B cell (primary cell): ENCODE measurements at regions not wholly inside any gene's neighbourhood (a gene's known extent, or its start where the extent isn't known, plus 50 kb on each side); places are given as distances from the start of the nearest gene placed in this dataset.

ENCODE experiments used
- ATAC-seq: fragments of 200-7000 bp; cut with Tn5 transposase; one replicate; pipeline ENCODE4 v1.10.0; 2021; ENCODE audit warnings: low read depth, mild to moderate bottlenecking, moderate number of reproducible peaks, moderate library complexity
- CTCF ChIA-PET: fragments of 350-600 bp; sonication (Branson Sonifier 250); formaldehyde crosslinking; loops from one replicate; lab custom pipeline; 2021; ENCODE audit warnings: antibody characterized with exemption, inconsistent platforms; lab: Charles Lee
- POLR2A ChIA-PET: fragments of 350-600 bp; sonication (Branson Sonifier 250); formaldehyde crosslinking; loops from one replicate; lab custom pipeline; 2021; ENCODE audit warnings: antibody characterized with exemption; lab: Charles Lee
- DNase-seq: peaks from one replicate; pipeline ENCODE4 v3.0.0; 2013
- H2AFZ ChIP-seq: 2 replicates; pipeline ENCODE4 v1.6.1; 2012; ENCODE audit warnings: mild to moderate bottlenecking, low read depth, low read length; ENCODE audit not compliant: insufficient read depth, poor library complexity, severe bottlenecking
- H3K27ac ChIP-seq, 2 donors: 1 replicate in 1 of 2; 2 replicates in 1 of 2; pipeline ENCODE4 v1.5.1; 2012 to 2013; ENCODE audit warnings: low read length in 2 of 2, mild to moderate bottlenecking in 2 of 2, moderate library complexity in 1 of 2
- H3K27me3 ChIP-seq, 4 experiments: fragments of 200-600 bp in 1 of 4; sonication (generic) in 1 of 4; replicated peaks in 1 of 4; 1 replicate in 2 of 4; 2 replicates in 2 of 4; pipeline versions ENCODE4 v1.6.1 to v1.7.0; 2013 to 2016; ENCODE audit warnings: low read length in 3 of 4, mild to moderate bottlenecking in 2 of 4, mixed read lengths in 1 of 4, moderate library complexity in 1 of 4; ENCODE audit not compliant: insufficient read depth in 4 of 4, control insufficient read depth in 3 of 4; ENCODE audit errors: control extremely low read depth in 1 of 4
- H3K36me3 ChIP-seq, 2 experiments: replicated peaks in 1 of 2; 1 replicate in 1 of 2; 2 replicates in 1 of 2; pipeline versions ENCODE4 v1.6.1 to v1.7.1; 2013; ENCODE audit warnings: low read length in 1 of 2; ENCODE audit not compliant: insufficient read depth in 2 of 2, control insufficient read depth in 1 of 2; ENCODE audit errors: control extremely low read depth in 1 of 2, extremely low read depth in 1 of 2
- H3K4me1 ChIP-seq, 2 donors: fragments of 200-600 bp in 1 of 2; sonication (generic) in 1 of 2; 1 replicate in 1 of 2; 2 replicates in 1 of 2; pipeline versions ENCODE4 v1.5.1 to v1.6.1; 2013 to 2017; ENCODE audit warnings: low read length in 2 of 2; ENCODE audit not compliant: control insufficient read depth in 2 of 2, insufficient read depth in 2 of 2
- H3K4me2 ChIP-seq: replicated peaks from 2 replicates; pipeline ENCODE3; 2012; ENCODE audit warnings: mild to moderate bottlenecking, low read depth, low read length; ENCODE audit not compliant: poor library complexity, severe bottlenecking
- H3K4me3 ChIP-seq, 5 experiments: fragments of 200-600 bp in 1 of 5; sonication (generic) in 1 of 5; 1 replicate in 3 of 5; 2 replicates in 2 of 5; pipeline versions ENCODE4 v1.5.1 to v1.7.0; 2011 to 2016; ENCODE audit warnings: low read length in 4 of 5, mild to moderate bottlenecking in 4 of 5, low read depth in 2 of 5, control low read depth in 1 of 5, moderate library complexity in 1 of 5; ENCODE audit not compliant: insufficient read depth in 1 of 5; ENCODE audit errors: control extremely low read depth in 1 of 5, extremely low read depth in 1 of 5
- H3K79me2 ChIP-seq: fragments of 200-600 bp; sonication (generic); one replicate; pipeline ENCODE4 v1.6.0; 2016; ENCODE audit warnings: low read length; ENCODE audit not compliant: control insufficient read depth, insufficient read depth
- H3K9ac ChIP-seq: fragments of 200-600 bp; sonication (generic); 2 replicates; pipeline ENCODE4 v1.6.1; 2017; ENCODE audit warnings: mild to moderate bottlenecking, low read length, moderate library complexity
- H3K9me3 ChIP-seq, 3 donors: one replicate each; pipeline versions ENCODE4 v1.6.1 to v1.7.1; 2013; ENCODE audit warnings: low read length in 2 of 3; ENCODE audit not compliant: control insufficient read depth in 2 of 3, insufficient read depth in 1 of 3; ENCODE audit errors: control extremely low read depth in 1 of 3
- H4K20me1 ChIP-seq: 2 replicates; pipeline ENCODE4 v1.6.0; 2012; ENCODE audit warnings: mild to moderate bottlenecking, low read length; ENCODE audit not compliant: insufficient read depth, control insufficient read depth, poor library complexity, severe bottlenecking
- H3K27ac Mint-ChIP-seq: one replicate; pipeline ENCODE4 v1.8.0; 2021; ENCODE audit warnings: mixed read lengths
- H3K27me3 Mint-ChIP-seq: one replicate; pipeline ENCODE4 v1.8.0; 2021; ENCODE audit warnings: mixed read lengths
- H3K4me1 Mint-ChIP-seq: one replicate; pipeline ENCODE4 v1.8.0; 2021; ENCODE audit warnings: mixed read lengths
- H3K4me3 Mint-ChIP-seq: one replicate; pipeline ENCODE4 v1.8.0; 2021; ENCODE audit warnings: mixed read lengths
- H3K9me3 Mint-ChIP-seq: one replicate; pipeline ENCODE4 v1.8.0; 2022; ENCODE audit warnings: mixed read lengths; ENCODE audit not compliant: insufficient read depth
- EZH2 ChIP-seq: IDR thresholded peaks from 2 replicates; pipeline ENCODE4 v1.6.1; 2012; ENCODE audit warnings: borderline replicate concordance, low read depth, mild to moderate bottlenecking, moderate library complexity, low read length; ENCODE audit not compliant: insufficient read depth, poor library complexity, severe bottlenecking
- WGBS: methylation state at CpG from one replicate; pipeline ENCODE4 v1.1.5; 2013; ENCODE audit warnings: missing lambda C conversion rate; ENCODE audit not compliant: insufficient coverage; 5-methylcytosine and 5-hydroxymethylcytosine counted together
- intact Hi-C: fragments of 100-400 bp; cut with micrococcal nuclease; formaldehyde crosslinking; loops from one replicate; pipeline ENCODE4 v1.10.0; 2022
- TF ChIP-seq, protein P1 (sequence below): fragments of 200-600 bp; IDR thresholded peaks from one replicate; pipeline ENCODE4 v1.8.0; 2022; ENCODE audit warnings: antibody characterized with exemption, mild to moderate bottlenecking

DNA sequence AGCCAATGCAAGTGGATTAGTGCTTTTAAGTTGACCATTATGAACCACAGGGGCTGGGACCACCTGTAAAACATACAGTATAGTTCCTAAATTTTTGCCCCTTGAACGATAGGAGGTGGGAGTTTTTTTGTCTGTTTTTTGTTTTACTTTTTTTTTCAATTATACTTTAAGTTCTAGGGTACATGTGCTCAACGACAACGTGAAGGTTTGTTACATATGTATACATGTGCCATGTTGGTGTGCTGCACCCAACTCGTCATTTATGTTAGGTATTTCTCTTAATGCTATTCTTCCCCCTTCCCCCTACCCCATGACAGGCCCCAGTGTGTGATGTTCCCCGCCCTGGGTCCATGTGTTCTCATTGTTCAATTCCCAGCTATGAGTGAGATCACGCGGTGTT is 1797.9 kb upstream of the PIK3C3 start:
- H3K27me3 ChIP-seq = no peaks in the 10 kb centered on the region
- no peaks in the 10 kb centered on the region for H3K4me1 ChIP-seq
- H3K9me3 ChIP-seq = no peaks in the 10 kb centered on the region
- POLR2A ChIA-PET = no interaction called here
- ATAC-seq (no peak), DNase-seq (no peak)
- intact Hi-C loops = no loop called here
- no peaks in the 10 kb centered on the region for H3K4me1 Mint-ChIP-seq
- H3K4me2 ChIP-seq = no peak overlapping the region
- H3K27ac Mint-ChIP-seq = no peak overlapping the region
- H3K79me2 ChIP-seq = no peaks in the 10 kb centered on the region
- no peak overlapping the region for H3K4me3 ChIP-seq
- no peaks in the 10 kb centered on the region for H3K9me3 Mint-ChIP-seq
- WGBS = no CpG with 5 or more reads among the region's 7 CpGs
- H3K27ac ChIP-seq = no peak overlapping the region
- no peaks in the 10 kb centered on the region for H4K20me1 ChIP-seq
- H3K36me3 ChIP-seq = no peaks in the 10 kb centered on the region
- no peak overlapping the region for H2AFZ ChIP-seq
- H3K4me3 Mint-ChIP-seq = no peak overlapping the region
- TF ChIP-seq, protein P1, sequence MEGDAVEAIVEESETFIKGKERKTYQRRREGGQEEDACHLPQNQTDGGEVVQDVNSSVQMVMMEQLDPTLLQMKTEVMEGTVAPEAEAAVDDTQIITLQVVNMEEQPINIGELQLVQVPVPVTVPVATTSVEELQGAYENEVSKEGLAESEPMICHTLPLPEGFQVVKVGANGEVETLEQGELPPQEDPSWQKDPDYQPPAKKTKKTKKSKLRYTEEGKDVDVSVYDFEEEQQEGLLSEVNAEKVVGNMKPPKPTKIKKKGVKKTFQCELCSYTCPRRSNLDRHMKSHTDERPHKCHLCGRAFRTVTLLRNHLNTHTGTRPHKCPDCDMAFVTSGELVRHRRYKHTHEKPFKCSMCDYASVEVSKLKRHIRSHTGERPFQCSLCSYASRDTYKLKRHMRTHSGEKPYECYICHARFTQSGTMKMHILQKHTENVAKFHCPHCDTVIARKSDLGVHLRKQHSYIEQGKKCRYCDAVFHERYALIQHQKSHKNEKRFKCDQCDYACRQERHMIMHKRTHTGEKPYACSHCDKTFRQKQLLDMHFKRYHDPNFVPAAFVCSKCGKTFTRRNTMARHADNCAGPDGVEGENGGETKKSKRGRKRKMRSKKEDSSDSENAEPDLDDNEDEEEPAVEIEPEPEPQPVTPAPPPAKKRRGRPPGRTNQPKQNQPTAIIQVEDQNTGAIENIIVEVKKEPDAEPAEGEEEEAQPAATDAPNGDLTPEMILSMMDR = no peak
- TF ChIP-seq EZH2 = no peak
- H3K9ac ChIP-seq = no peak overlapping the region
- H3K27me3 Mint-ChIP-seq = no peaks in the 10 kb centered on the region
- CTCF ChIA-PET = no interaction called here

DNA sequence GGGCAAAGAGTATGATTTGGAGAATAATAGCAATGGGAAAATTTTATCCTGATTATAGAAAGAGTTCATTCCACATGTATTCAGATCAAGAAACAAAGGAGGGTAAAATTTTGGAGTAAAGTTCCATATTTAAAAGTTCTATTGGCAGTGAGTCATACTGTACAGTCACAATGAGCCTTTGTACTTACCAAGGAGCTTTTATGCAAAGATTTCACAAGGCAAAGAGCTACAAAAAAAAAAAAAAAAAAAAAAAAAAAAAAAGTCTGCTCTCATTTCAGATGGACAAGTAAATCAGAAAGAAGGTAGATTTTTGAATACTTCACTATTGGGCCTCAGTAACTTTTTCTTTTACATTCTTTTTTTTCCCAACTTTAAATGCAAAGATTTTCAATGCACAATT is 1802.2 kb upstream of the PIK3C3 start:
- Histone ChIP-seq H4K20me1 (no peaks in the 10 kb centered on the region), H3K27ac (no peak overlapping the region), H3K4me3 (no peak overlapping the region), H3K27me3 (no peaks in the 10 kb centered on the region), H2AFZ (no peak overlapping the region), H3K36me3 (no peaks in the 10 kb centered on the region), H3K79me2 (no peaks in the 10 kb centered on the region), H3K4me1 (no peaks in the 10 kb centered on the region), H3K9me3 (peaks cover 0 to 2% (median 0%) of the 10 kb centered on the region in 3 donors), H3K4me2 (no peak overlapping the region), H3K9ac (no peak overlapping the region)
- Mint-ChIP-seq H3K4me3 (no peak overlapping the region), H3K4me1 (no peaks in the 10 kb centered on the region), H3K27ac (no peak overlapping the region), H3K9me3 (no peaks in the 10 kb centered on the region), H3K27me3 (no peaks in the 10 kb centered on the region)
- POLR2A ChIA-PET = no interaction called here
- DNase-seq = no peak
- ATAC-seq = no peak
- intact Hi-C loops = no loop called here
- CTCF ChIA-PET = no interaction called here
- no peak for TF ChIP-seq EZH2
- TF ChIP-seq, protein P1 = no peak
